Nephron progenitor cell (in vitro differentiated cells): ENCODE measurements at regions not wholly inside any gene's neighbourhood (a gene's known extent, or its start where the extent isn't known, plus 50 kb on each side); places are given as distances from the start of the nearest gene placed in this dataset.

ENCODE experiments used
- DNase-seq: peaks from one replicate; pipeline ENCODE4 v3.0.0; 2021
- H3K27ac Mint-ChIP-seq: 2 replicates; pipeline ENCODE4 v1.8.0; 2021; ENCODE audit warnings: mild to moderate bottlenecking, moderate library complexity, mixed read lengths
- H3K27me3 Mint-ChIP-seq: 2 replicates; pipeline ENCODE4 v1.8.0; 2021; ENCODE audit warnings: mild to moderate bottlenecking, low read depth, mixed read lengths; ENCODE audit not compliant: poor library complexity
- H3K36me3 Mint-ChIP-seq: 2 replicates; pipeline ENCODE4 v1.8.0; 2021; ENCODE audit warnings: low read depth, mixed read lengths
- H3K4me1 Mint-ChIP-seq: 2 replicates; pipeline ENCODE4 v1.8.0; 2021; ENCODE audit warnings: mixed read lengths
- H3K4me3 Mint-ChIP-seq: 2 replicates; pipeline ENCODE4 v1.8.0; 2021; ENCODE audit warnings: mild to moderate bottlenecking, moderate library complexity, mixed read lengths
- H3K9me3 Mint-ChIP-seq: 2 replicates; pipeline ENCODE4 v1.8.0; 2021; ENCODE audit warnings: mild to moderate bottlenecking, moderate library complexity, mixed read lengths
- TF ChIP-seq, protein P1 (sequence below): fragments of 200-600 bp; sonication (generic); IDR thresholded peaks from 2 replicates; pipeline ENCODE4 v1.5.0; 2021; ENCODE audit warnings: antibody characterized with exemption

GRCh38 chr4:32768664-32769389 is 2048.7 kb downstream of the PCDH7 start:
- H3K27me3 Mint-ChIP-seq = no peaks in the 10 kb centered on the region
- TF ChIP-seq, protein P1, sequence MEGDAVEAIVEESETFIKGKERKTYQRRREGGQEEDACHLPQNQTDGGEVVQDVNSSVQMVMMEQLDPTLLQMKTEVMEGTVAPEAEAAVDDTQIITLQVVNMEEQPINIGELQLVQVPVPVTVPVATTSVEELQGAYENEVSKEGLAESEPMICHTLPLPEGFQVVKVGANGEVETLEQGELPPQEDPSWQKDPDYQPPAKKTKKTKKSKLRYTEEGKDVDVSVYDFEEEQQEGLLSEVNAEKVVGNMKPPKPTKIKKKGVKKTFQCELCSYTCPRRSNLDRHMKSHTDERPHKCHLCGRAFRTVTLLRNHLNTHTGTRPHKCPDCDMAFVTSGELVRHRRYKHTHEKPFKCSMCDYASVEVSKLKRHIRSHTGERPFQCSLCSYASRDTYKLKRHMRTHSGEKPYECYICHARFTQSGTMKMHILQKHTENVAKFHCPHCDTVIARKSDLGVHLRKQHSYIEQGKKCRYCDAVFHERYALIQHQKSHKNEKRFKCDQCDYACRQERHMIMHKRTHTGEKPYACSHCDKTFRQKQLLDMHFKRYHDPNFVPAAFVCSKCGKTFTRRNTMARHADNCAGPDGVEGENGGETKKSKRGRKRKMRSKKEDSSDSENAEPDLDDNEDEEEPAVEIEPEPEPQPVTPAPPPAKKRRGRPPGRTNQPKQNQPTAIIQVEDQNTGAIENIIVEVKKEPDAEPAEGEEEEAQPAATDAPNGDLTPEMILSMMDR = no peak
- DNase-seq = no peak
- no peak overlapping the region for H3K4me3 Mint-ChIP-seq
- H3K9me3 Mint-ChIP-seq = no peaks in the 10 kb centered on the region
- H3K4me1 Mint-ChIP-seq = no peaks in the 10 kb centered on the region
- no peaks in the 10 kb centered on the region for H3K36me3 Mint-ChIP-seq
- no peak overlapping the region for H3K27ac Mint-ChIP-seq

- Mint-ChIP-seq H3K4me1 (no peaks in the 10 kb centered on the region), H3K27ac (no peak overlapping the region), H3K9me3 (no peaks in the 10 kb centered on the region), H3K27me3 (no peaks in the 10 kb centered on the region), H3K4me3 (no peak overlapping the region), H3K36me3 (no peaks in the 10 kb centered on the region)
- TF ChIP-seq, protein P1 = no peak
- DNase-seq = no peak
These were observed 2051.3 kb downstream of the PCDH7 start for GRCh38 chr4:32771491-32771890.

- Mint-ChIP-seq H3K36me3 (no peaks in the 10 kb centered on the region), H3K27ac (no peak overlapping the region), H3K9me3 (no peaks in the 10 kb centered on the region), H3K4me1 (no peaks in the 10 kb centered on the region), H3K27me3 (peaks cover 2% of the 10 kb centered on the region), H3K4me3 (no peak overlapping the region)
- TF ChIP-seq, protein P1 = peak; percentile 49
- DNase-seq = no peak
These were observed 2054.9 kb downstream of the PCDH7 start for GRCh38 chr4:32775049-32775448.

GRCh38 chr4:32776435-32777203 is 2056.4 kb downstream of the PCDH7 start:
- H3K4me1 Mint-ChIP-seq = no peaks in the 10 kb centered on the region
- H3K9me3 Mint-ChIP-seq = no peaks in the 10 kb centered on the region
- H3K4me3 Mint-ChIP-seq = no peak overlapping the region
- DNase-seq = no peak
- no peaks in the 10 kb centered on the region for H3K36me3 Mint-ChIP-seq
- H3K27me3 Mint-ChIP-seq = peaks cover 2% of the 10 kb centered on the region
- H3K27ac Mint-ChIP-seq = no peak overlapping the region
- TF ChIP-seq, protein P1 = no peak

GRCh38 chr4:32778025-32778424 is 2057.9 kb downstream of the PCDH7 start:
- DNase-seq = no peak
- H3K9me3 Mint-ChIP-seq = no peaks in the 10 kb centered on the region
- H3K4me1 Mint-ChIP-seq = no peaks in the 10 kb centered on the region
- no peak overlapping the region for H3K27ac Mint-ChIP-seq
- no peaks in the 10 kb centered on the region for H3K36me3 Mint-ChIP-seq
- H3K4me3 Mint-ChIP-seq = no peak overlapping the region
- TF ChIP-seq, protein P1 = no peak
- H3K27me3 Mint-ChIP-seq = peaks cover 2% of the 10 kb centered on the region
